Progenitor cell of endocrine pancreas (in vitro differentiated cells): ENCODE measurements at regions not wholly inside any gene's neighbourhood (a gene's known extent, or its start where the extent isn't known, plus 50 kb on each side); places are given as distances from the start of the nearest gene placed in this dataset.

Experiments used
- DNase-seq: peaks from one replicate; pipeline ENCODE4 v3.0.0; 2021; ENCODE audit warnings: low spot score; ENCODE audit not compliant: unreplicated experiment
- H3K27ac Mint-ChIP-seq: 2 replicates; pipeline ENCODE4 v1.8.0; 2021; ENCODE audit warnings: mild to moderate bottlenecking, moderate library complexity, mixed read lengths
- H3K27me3 Mint-ChIP-seq: 2 replicates; pipeline ENCODE4 v1.8.0; 2021; ENCODE audit warnings: mixed read lengths
- H3K36me3 Mint-ChIP-seq: 2 replicates; pipeline ENCODE4 v1.8.0; 2022; ENCODE audit warnings: mixed read lengths; ENCODE audit not compliant: insufficient read depth
- H3K4me1 Mint-ChIP-seq: 2 replicates; pipeline ENCODE4 v1.8.0; 2021; ENCODE audit warnings: low read depth, mixed read lengths
- H3K4me3 Mint-ChIP-seq: 2 replicates; pipeline ENCODE4 v1.8.0; 2021; ENCODE audit warnings: low read depth, mild to moderate bottlenecking, moderate library complexity, mixed read lengths
- H3K9me3 Mint-ChIP-seq: 2 replicates; pipeline ENCODE4 v1.8.0; 2021; ENCODE audit warnings: low read depth, mixed read lengths
- TF ChIP-seq, protein P1 (sequence below): fragments of 200-600 bp; sonication (generic); IDR thresholded peaks from one replicate; pipeline ENCODE4 v1.5.0; 2021; ENCODE audit warnings: antibody characterized with exemption, mild to moderate bottlenecking; ENCODE audit not compliant: unreplicated experiment

GRCh38 chr6:126747728-126748540 is 370.5 kb upstream of the RSPO3 start:
- TF ChIP-seq, protein P1, sequence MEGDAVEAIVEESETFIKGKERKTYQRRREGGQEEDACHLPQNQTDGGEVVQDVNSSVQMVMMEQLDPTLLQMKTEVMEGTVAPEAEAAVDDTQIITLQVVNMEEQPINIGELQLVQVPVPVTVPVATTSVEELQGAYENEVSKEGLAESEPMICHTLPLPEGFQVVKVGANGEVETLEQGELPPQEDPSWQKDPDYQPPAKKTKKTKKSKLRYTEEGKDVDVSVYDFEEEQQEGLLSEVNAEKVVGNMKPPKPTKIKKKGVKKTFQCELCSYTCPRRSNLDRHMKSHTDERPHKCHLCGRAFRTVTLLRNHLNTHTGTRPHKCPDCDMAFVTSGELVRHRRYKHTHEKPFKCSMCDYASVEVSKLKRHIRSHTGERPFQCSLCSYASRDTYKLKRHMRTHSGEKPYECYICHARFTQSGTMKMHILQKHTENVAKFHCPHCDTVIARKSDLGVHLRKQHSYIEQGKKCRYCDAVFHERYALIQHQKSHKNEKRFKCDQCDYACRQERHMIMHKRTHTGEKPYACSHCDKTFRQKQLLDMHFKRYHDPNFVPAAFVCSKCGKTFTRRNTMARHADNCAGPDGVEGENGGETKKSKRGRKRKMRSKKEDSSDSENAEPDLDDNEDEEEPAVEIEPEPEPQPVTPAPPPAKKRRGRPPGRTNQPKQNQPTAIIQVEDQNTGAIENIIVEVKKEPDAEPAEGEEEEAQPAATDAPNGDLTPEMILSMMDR: no peak
- Mint-ChIP-seq H3K36me3 (no peaks in the 10 kb centered on the region), H3K4me3 (no peak overlapping the region), H3K27ac (no peak overlapping the region), H3K27me3 (no peaks in the 10 kb centered on the region), H3K4me1 (no peaks in the 10 kb centered on the region), H3K9me3 (peaks cover 25% of the 10 kb centered on the region)
- no peak for DNase-seq

- Mint-ChIP-seq H3K27me3 (no peaks in the 10 kb centered on the region), H3K4me3 (no peak overlapping the region), H3K9me3 (peaks cover 24% of the 10 kb centered on the region), H3K4me1 (no peaks in the 10 kb centered on the region), H3K27ac (no peak overlapping the region), H3K36me3 (no peaks in the 10 kb centered on the region)
- TF ChIP-seq, protein P1: no peak
- no peak for DNase-seq
These were observed 364.9 kb upstream of the RSPO3 start for GRCh38 chr6:126753606-126754005.

DNA sequence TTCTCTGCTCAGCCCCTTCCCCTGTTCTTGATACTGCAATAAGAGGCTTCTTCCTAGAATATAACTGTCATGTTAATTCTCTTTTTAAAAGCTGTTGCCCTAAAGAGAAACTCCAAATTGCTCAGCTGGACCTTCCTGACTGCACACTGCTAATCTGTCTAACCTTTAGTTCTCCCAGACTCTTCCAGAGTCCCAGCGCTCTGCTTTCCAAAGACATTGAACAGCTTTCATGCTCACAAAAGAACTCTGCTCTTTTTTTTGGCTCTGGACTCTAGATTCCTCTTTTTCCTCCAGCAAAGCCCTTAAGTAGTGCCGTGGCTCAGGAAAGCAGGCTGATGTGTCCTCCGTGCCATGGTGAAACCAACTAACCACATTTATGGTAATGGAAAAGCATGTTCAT is 356.6 kb upstream of the RSPO3 start:
- H3K36me3 Mint-ChIP-seq: no peaks in the 10 kb centered on the region
- DNase-seq: no peak
- peaks cover 5% of the 10 kb centered on the region for H3K9me3 Mint-ChIP-seq
- H3K4me1 Mint-ChIP-seq: no peaks in the 10 kb centered on the region
- H3K27ac Mint-ChIP-seq: no peak overlapping the region
- H3K27me3 Mint-ChIP-seq: peaks cover 9% of the 10 kb centered on the region
- TF ChIP-seq, protein P1: no peak
- no peak overlapping the region for H3K4me3 Mint-ChIP-seq

DNA sequence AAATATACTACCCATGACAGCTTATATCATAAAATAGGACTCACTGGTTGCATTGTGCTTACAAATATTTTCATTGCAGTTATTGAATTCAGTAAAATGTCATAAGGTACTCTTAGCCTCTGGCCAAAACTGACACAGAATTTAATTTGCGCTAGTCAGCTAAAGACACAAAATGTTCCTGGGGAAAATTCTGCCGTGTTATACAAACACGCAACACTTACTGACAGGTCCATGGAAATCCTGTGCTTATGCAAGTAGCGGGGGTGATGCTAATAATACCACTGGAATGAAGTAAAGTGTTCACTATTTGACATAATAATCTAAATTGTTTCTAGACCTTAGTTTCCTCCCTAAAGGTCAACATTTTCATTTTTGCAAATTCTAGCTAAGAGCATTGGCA is 354.4 kb upstream of the RSPO3 start:
- no peaks in the 10 kb centered on the region for H3K4me1 Mint-ChIP-seq

GRCh38 chr6:126764671-126765070 is 353.8 kb upstream of the RSPO3 start:
- no peak overlapping the region for H3K27ac Mint-ChIP-seq
- TF ChIP-seq, protein P1: no peak

More for the DNA sequence above, 354.4 kb upstream of the RSPO3 start:
- Mint-ChIP-seq H3K9me3 (no peaks in the 10 kb centered on the region), H3K27me3 (peaks cover 13% of the 10 kb centered on the region), H3K27ac (no peak overlapping the region), H3K36me3 (no peaks in the 10 kb centered on the region), H3K4me3 (no peak overlapping the region)
- no peak for DNase-seq
- TF ChIP-seq, protein P1: no peak

More at GRCh38 chr6:126764671-126765070, 353.8 kb upstream of the RSPO3 start:
- H3K27me3 Mint-ChIP-seq: peaks cover 18% of the 10 kb centered on the region
- no peaks in the 10 kb centered on the region for H3K4me1 Mint-ChIP-seq
- no peak for DNase-seq
- H3K36me3 Mint-ChIP-seq: no peaks in the 10 kb centered on the region
- no peak overlapping the region for H3K4me3 Mint-ChIP-seq
- no peaks in the 10 kb centered on the region for H3K9me3 Mint-ChIP-seq
